Spleen (tissue), 11 donors: ENCODE measurements at regions not wholly inside any gene's neighbourhood (a gene's known extent, or its start where the extent isn't known, plus 50 kb on each side); places are given as distances from the start of the nearest gene placed in this dataset.
"Not testable (repeated sequence)": the region's sequence is repeated elsewhere in the genome, so short reads cannot be mapped to it uniquely, and the experiment has no call there.

Experiments used
- DNase-seq: peaks from one replicate; pipeline ENCODE4 v3.0.0-alpha.2; 2020
- H3K27ac ChIP-seq, 8 donors: fragments of 200-600 bp; sonication (generic) in 7 of 8; 1 replicate in 4 of 8; 2 replicates in 4 of 8; pipeline versions ENCODE4 v1.5.0 to v1.8.0; 2016 to 2021; ENCODE audit warnings: inconsistent platforms in 4 of 8, mild to moderate bottlenecking in 4 of 8, moderate library complexity in 1 of 8
- H3K27me3 ChIP-seq, 7 donors: fragments of 200-600 bp; sonication (generic) in 6 of 7; replicated peaks in 1 of 7; 1 replicate in 4 of 7; 2 replicates in 3 of 7; pipeline versions ENCODE4 v1.5.0 to v1.8.0; 2016 to 2021; ENCODE audit warnings: inconsistent platforms in 3 of 7, mild to moderate bottlenecking in 1 of 7
- H3K36me3 ChIP-seq, 6 donors: fragments of 200-600 bp; sonication (generic) in 5 of 6; 1 replicate in 4 of 6; 2 replicates in 2 of 6; pipeline versions ENCODE4 v1.5.0 to v1.8.0; 2016 to 2021; ENCODE audit warnings: inconsistent platforms in 2 of 6
- H3K4me1 ChIP-seq, 6 donors: fragments of 200-600 bp; sonication (generic) in 5 of 6; 1 replicate in 3 of 6; 2 replicates in 3 of 6; pipeline versions ENCODE4 v1.5.0 to v1.8.0; 2016 to 2021; ENCODE audit warnings: inconsistent platforms in 3 of 6
- H3K4me3 ChIP-seq, 8 donors: fragments of 200-600 bp; sonication (generic) in 7 of 8; 1 replicate in 4 of 8; 2 replicates in 4 of 8; pipeline versions ENCODE4 v1.5.0 to v1.8.0; 2016 to 2021; ENCODE audit warnings: inconsistent platforms in 4 of 8, mild to moderate bottlenecking in 4 of 8, moderate library complexity in 2 of 8
- H3K9me3 ChIP-seq, 8 donors: fragments of 200-600 bp; sonication (generic) in 7 of 8; 1 replicate in 4 of 8; 2 replicates in 4 of 8; pipeline versions ENCODE4 v1.5.0 to v1.8.0; 2016 to 2021; ENCODE audit warnings: inconsistent platforms in 4 of 8
- POLR2A ChIP-seq, 3 donors: fragments of 450-650 bp; IDR thresholded peaks; one replicate each; pipeline ENCODE4 v1.5.1; 2017; ENCODE audit warnings: antibody characterized with exemption in 3 of 3, mild to moderate bottlenecking in 1 of 3
- POLR2AphosphoS5 ChIP-seq, 3 donors: sonication (generic); formaldehyde crosslinking; IDR thresholded peaks; one replicate each; pipeline ENCODE4 v1.5.1; 2017; ENCODE audit warnings: antibody characterized with exemption in 3 of 3
- WGBS, 5 donors: extraction: QIAGEN DNeasy Blood & Tissue Kit in 3 of 5; methylation state at CpG; one replicate each; pipeline versions ENCODE4 v1.1.5 to v1.1.7; 2013 to 2018; 5-methylcytosine and 5-hydroxymethylcytosine counted together
- intact Hi-C: fragments of 100-400 bp; cut with DNase I; formaldehyde crosslinking; loops from one replicate; pipeline ENCODE4 v1.15.0; 2023; ENCODE audit warnings: low total_unique reads
- TF ChIP-seq, protein P1 (sequence below), 11 experiments: fragments of 200-600 bp in 7 of 11; fragments of 450-650 bp in 4 of 11; sonication (generic) in 4 of 11; IDR thresholded peaks in 8 of 11; conservative IDR thresholded peaks in 3 of 11; 1 replicate in 7 of 11; 2 replicates in 4 of 11; pipeline versions ENCODE4 v1.4.0 to v1.8.0; 2016 to 2021; ENCODE audit warnings: antibody characterized with exemption in 11 of 11, inconsistent platforms in 4 of 11, mild to moderate bottlenecking in 1 of 11
- donor health status: healthy with polysubstance abuse.
- donor health status: DM: no; HTN: no; CAD: no; lungs with moderate emphysema.
- donor health status: DM: no; HTN: no; CAD: no.
- donor health status: Bipolar disorder and iron deficiency.
- donor health status: healthy.
- donor health status: DM: no; HTN: no; CAD: no.
- donor health status: DM: yes; HTN: yes; CAD: no.

DNA sequence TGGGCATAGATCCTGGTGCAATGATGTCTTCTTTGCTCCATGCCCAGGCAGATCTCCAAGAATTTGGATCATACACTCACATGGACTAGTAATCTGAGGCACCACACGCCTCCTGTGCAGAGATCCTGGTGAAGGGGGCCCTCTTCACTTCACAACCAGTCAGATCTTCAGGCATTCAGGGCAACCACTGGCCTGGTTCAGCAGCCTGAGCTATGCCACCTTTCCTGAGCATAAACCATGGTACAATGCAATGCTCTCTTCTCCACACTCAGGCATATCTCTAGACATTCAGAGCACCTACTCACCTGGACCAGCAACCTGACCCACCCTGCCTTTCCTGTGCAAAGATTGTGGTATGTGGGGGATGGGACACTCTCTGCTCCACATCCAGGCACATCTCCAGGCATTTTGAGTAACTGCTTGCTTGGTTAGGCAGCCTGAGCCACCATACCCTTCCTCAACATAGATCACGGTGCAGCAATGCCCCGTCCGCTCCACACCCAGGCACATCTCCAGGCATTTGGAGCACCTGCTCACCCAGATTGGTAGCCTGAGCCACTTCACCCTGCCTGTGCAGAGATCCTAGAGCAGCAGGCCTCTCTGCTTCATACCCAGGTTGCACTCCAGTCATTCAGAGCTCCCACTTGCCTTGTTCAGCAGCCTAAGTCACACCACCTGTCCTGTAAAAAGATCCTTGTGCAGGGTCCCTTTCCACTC lies 532.2 kb upstream of the STEAP1 start:
- H3K27me3 ChIP-seq: no peaks in the 10 kb centered on the region
- TF ChIP-seq, protein P1, sequence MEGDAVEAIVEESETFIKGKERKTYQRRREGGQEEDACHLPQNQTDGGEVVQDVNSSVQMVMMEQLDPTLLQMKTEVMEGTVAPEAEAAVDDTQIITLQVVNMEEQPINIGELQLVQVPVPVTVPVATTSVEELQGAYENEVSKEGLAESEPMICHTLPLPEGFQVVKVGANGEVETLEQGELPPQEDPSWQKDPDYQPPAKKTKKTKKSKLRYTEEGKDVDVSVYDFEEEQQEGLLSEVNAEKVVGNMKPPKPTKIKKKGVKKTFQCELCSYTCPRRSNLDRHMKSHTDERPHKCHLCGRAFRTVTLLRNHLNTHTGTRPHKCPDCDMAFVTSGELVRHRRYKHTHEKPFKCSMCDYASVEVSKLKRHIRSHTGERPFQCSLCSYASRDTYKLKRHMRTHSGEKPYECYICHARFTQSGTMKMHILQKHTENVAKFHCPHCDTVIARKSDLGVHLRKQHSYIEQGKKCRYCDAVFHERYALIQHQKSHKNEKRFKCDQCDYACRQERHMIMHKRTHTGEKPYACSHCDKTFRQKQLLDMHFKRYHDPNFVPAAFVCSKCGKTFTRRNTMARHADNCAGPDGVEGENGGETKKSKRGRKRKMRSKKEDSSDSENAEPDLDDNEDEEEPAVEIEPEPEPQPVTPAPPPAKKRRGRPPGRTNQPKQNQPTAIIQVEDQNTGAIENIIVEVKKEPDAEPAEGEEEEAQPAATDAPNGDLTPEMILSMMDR (IDR thresholded peaks at IDR 0.05 in 8 of 11, conservative IDR thresholded peaks at IDR 0.05 in 3 of 11): no peak
- no peak for TF ChIP-seq POLR2AphosphoS5 (IDR thresholded peaks at IDR 0.05)
- no peak for TF ChIP-seq POLR2A (IDR thresholded peaks at IDR 0.05)
- H3K4me3 ChIP-seq: no peak overlapping the region
- H3K36me3 ChIP-seq: no peaks in the 10 kb centered on the region
- WGBS, 5 donors: 67 to 92% (median 83%) methylated on average over 4 of the region's 4 CpGs
- no peak for DNase-seq
- no peaks in the 10 kb centered on the region for H3K4me1 ChIP-seq
- H3K27ac ChIP-seq: no peak overlapping the region
- intact Hi-C loops: no loop called here
- H3K9me3 ChIP-seq: peaks cover 0 to 7% (median 0%) of the 10 kb centered on the region in 8 donors

DNA sequence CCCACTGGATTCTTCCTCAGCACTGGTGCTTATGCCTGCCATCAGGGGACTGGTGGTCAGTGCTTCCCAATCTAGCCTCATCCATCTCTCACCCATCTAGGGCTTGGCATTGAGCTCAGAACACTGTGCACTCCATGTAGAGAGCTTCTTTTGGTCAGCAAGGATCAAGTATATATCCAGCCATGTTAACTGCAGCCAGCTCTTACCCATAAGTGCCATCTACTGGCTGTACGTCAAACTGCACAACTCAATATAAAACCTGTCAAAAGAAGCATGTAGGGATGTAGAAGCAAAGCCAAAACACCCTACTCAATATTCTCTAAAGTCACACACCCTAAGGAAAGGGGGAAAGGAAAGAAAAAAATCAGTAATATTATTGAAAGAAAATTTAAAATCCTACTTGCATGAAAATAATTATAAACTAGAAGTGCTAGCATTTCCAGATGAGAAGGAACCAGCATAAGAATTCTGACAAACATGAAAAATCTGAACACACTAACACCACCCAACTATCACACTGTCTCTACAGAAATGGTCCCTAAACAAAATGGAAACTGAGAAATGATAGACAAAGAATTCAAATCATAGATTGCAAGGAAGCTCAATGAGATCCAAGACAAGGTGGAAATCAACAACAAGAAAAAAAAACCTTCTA lies 531.1 kb upstream of the STEAP1 start:
- Histone ChIP-seq H3K4me3 (no peak overlapping the region), H3K9me3 (peaks cover 0 to 7% (median 0%) of the 10 kb centered on the region in 8 donors), H3K4me1 (no peaks in the 10 kb centered on the region), H3K36me3 (no peaks in the 10 kb centered on the region), H3K27me3 (no peaks in the 10 kb centered on the region), H3K27ac (no peak overlapping the region)
- intact Hi-C loops: no loop called here
- no peak for DNase-seq
- WGBS, 5 donors: 0 to 8% (median 0%) methylated on average over 1 of the region's 1 CpG
- TF ChIP-seq, protein P1 (IDR thresholded peaks at IDR 0.05 in 8 of 11, conservative IDR thresholded peaks at IDR 0.05 in 3 of 11): peak in 8 of 11 experiments; percentile 20 to 46 (median 36)
- TF ChIP-seq POLR2A (IDR thresholded peaks at IDR 0.05) (no peak), POLR2AphosphoS5 (IDR thresholded peaks at IDR 0.05) (no peak)

DNA sequence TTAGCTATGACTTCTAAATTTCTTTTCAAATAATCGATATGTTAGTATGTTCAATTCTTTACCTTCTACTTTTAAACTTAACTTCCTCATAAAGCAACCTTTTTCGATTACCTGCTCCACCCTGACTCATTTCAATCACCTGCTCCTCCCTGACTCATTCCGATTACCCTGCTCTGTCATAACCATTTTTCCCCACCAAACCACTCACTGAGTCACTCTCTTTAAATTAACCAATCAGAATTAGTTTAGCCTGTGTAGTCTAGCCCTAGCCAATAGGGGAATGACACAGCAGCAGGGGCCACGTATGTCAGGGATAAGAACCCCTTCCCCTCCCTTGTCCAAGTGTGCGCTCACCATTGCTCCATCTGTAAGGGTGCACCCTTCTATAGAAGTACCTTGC lies 530.1 kb upstream of the STEAP1 start:
- H3K27me3 ChIP-seq, H3K9me3 ChIP-seq, H3K4me3 ChIP-seq, H3K4me1 ChIP-seq, intact Hi-C loops, H3K36me3 ChIP-seq, H3K27ac ChIP-seq, DNase-seq: not testable (repeated sequence)
- 77 to 89% (median 81%) methylated on average over 5 of the region's 5 CpGs for WGBS, 5 donors

DNA sequence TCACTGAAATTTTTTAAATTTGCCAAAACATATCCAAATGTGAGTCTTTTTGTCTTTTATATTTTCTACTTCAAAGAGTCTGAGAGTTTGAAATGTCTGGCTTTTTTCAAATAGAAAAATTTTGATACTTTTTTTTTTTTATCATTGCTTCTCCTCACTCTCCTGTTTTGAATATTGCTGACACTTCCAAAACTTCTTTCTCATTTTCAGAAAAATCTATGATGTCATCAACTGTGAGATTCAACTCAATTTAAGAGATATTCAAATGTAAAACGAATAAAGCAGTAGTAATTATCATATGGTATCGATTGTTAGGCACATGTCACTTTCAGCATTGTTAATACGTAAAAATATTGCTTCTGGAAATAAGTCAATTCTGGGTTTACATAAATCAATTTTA lies 505.8 kb upstream of the STEAP1 start:
- TF ChIP-seq POLR2A (IDR thresholded peaks at IDR 0.05) (no peak), POLR2AphosphoS5 (IDR thresholded peaks at IDR 0.05) (no peak)
- TF ChIP-seq, protein P1 (IDR thresholded peaks at IDR 0.05 in 8 of 11, conservative IDR thresholded peaks at IDR 0.05 in 3 of 11): no peak
- WGBS, 5 donors: 82 to 87% (median 85%) methylated on average over 3 of the region's 3 CpGs
- Histone ChIP-seq H3K9me3 (no peaks in the 10 kb centered on the region), H3K36me3 (no peaks in the 10 kb centered on the region), H3K27me3 (no peaks in the 10 kb centered on the region), H3K4me1 (no peaks in the 10 kb centered on the region), H3K4me3 (no peak overlapping the region), H3K27ac (no peak overlapping the region)
- intact Hi-C loops: no loop called here
- no peak for DNase-seq
